Stimulated activated CD4-positive, alpha-beta T cell treated with anti-CD3 and anti-CD28 coated beads, TNF-alpha, amount 100 ng/mL, for 1 hour (primary cell): ENCODE measurements at regions not wholly inside any gene's neighbourhood (a gene's known extent, or its start where the extent isn't known, plus 50 kb on each side); places are given as distances from the start of the nearest gene placed in this dataset.

Experiments used
- DNase-seq, 3 donors: peaks; one replicate each; pipeline ENCODE4 v3.0.0-alpha.2; 2020; ENCODE audit warnings: low read depth in 3 of 3, low spot score in 1 of 3

GRCh38 chr3:59160133-59160746, 110.4 kb upstream of the CFAP20DC start:
- DNase-seq, result no peak

DNA sequence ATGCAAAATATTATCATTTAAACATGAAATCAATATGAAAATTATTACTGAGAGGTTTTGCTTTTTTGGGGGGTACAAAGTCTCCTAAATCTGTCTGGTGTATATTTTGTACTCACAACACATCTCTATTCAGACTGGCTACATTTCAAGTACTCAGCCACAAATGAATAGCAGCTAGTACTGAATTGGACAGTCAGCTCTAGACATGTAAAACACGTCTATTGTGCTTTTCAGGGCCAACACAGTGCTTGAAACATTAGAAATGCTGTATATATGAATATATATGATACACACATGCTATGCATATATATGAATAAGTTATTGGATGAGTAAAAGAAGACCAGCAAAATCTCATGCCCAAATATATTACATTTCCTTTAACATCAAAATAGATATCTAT, 103.8 kb upstream of the CFAP20DC start:
- DNase-seq, result no peak

DNA sequence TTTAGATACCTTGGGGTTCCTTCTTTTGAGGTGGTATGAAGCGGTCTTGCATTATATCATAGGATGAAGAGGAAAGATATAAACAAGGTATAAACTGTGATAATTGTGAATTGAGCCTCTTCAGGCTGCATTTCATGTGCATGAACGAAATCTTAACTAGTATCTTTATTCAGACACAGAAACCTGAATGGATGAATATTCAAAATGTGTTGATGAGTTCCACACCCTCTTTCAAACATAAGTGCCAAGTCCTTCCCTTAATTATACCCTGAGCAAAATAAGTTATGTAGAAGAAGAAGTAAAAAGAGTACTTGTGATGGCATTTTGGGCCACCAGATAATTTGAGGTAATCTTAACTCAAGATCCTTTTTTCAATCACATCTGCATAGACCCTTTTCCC, 103.1 kb upstream of the CFAP20DC start:
- no peak for DNase-seq

DNA sequence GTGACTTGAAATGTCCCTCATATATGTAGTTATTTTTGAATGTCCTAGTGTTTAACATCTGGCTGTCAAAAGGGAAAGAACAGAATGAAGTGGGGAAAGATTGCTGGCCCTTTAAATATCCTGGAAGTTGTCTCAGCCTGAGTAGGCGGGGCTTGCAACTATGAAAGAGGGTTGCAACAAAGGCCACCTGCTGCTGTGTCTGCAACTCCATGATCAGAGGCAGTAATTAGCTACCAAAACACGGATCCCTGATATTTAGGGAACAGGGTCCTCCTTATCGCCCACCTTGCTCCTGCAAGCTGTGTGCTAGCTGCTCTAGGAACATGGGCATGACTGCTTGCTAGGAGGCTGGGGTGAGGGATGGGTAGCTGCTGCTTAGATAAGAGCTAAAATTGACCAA, 100.2 kb upstream of the CFAP20DC start:
- no peak for DNase-seq

- DNase-seq, result no peak
These were observed 99.3 kb upstream of the CFAP20DC start for GRCh38 chr3:59149166-59149565.

GRCh38 chr3:59143447-59143846, 93.6 kb upstream of the CFAP20DC start:
- DNase-seq, result no peak

DNA sequence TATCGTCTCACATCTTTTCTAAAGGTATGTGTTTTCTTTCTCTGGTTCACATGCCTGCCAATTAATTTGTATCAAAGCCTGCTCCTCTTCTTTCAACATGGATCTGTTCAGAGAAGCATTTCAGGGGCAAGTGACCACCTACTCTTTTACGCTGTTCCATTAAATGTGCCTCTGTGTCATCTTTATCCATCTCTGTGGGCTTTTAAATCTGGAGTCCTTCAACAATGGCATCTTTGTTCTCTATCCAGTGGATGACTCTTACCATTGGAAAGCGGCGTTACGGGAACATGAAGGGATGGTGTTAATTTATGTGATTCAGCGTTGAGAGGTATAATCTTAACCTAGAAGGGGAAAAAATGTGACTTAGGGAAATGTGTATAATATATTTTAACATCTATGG, 92.7 kb upstream of the CFAP20DC start:
- no peak for DNase-seq

DNA sequence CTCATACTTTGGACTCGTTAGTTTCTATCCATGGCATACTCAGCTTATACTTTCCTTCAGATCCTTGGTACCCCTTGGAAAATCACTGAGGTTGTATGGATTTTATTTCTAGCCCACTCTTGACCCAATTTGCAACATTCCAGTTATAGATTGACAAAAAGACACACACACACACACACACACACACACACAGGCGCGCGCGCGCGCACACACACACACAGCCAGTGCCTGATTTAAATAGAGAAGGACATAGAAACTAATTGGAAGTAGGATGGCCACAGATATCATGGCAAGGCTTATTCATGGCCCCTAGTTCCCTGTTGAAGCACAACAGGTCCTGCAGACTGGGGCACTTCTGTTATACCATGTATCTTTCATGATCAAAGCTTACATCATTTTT, 89.1 kb upstream of the CFAP20DC start:
- no peak for DNase-seq

DNA sequence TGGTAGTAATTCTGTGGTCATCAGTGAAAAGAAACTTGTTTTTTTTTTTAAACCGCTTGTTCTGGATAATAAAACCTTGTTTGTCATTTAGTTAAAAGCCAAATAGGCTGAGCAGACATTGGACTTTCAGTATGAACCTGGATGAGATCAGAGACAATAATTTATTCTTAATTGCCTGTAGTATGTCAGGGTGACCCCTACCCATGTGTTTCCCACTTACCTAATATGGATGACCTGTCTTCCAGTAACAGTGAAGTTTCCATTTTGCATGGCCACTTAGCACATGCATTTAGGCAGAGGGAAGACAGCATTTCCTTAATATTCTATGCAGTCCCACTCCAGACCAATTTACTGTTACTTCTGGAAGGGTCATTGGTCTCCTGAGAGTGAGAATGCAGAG, 87.6 kb upstream of the CFAP20DC start:
- DNase-seq, result no peak

DNA sequence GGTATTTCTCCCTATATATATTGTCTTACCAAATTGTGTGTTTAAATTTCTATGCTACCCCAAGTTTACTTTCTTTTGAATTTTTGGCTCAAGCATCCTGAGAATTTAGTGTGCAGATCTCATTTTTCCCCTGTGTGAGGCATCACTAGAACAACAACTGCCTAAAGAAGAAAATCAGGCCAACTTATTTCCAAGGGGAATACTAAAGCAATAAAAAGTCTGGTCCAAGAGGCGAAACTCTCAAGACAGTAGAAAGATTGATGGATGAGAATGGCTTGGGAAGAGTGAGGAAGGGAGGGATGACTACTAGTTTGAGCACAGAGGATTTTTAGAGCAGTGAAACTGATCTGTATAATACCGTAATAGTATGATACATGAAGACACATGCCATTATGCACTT, 86.3 kb upstream of the CFAP20DC start:
- no peak for DNase-seq

GRCh38 chr3:59135096-59135495, 85.3 kb upstream of the CFAP20DC start:
- DNase-seq, result no peak

- DNase-seq, result no peak
These were observed 83.5 kb upstream of the CFAP20DC start for GRCh38 chr3:59133311-59133710.

DNA sequence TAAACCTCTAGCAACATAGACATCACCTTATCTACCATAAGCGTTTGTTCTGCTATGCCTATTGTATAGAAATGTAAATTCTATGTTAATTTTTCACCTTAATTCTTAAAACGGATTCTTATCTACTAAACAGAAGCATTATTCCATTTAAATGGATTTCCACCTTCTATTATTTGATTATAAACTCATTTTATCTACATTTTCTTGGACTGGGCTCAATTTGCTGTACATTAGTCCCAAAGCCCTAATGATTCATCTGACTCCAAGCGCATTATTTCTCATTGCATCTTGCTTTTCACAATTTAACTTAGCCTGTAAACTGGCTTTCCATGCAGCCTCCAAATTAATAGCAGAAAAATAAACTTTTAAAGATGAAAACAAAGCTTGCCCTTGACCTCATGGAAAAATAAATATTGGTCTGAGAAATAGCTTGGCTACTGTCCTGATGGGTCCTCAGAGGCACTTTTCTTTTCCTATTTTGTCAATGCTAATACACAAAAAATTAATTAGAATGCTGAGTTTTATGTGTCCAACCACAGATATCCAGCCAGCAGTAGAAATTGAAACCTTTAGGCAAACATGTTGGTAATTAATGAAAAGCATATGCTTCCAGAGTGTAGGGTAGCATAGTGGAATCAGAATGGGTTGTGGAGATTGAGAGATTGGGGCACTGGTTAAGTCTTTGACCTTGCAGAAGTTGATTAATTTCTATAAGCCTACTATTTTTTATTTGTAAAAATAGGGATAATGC, 81.4 kb upstream of the CFAP20DC start:
- DNase-seq, result no peak

DNA sequence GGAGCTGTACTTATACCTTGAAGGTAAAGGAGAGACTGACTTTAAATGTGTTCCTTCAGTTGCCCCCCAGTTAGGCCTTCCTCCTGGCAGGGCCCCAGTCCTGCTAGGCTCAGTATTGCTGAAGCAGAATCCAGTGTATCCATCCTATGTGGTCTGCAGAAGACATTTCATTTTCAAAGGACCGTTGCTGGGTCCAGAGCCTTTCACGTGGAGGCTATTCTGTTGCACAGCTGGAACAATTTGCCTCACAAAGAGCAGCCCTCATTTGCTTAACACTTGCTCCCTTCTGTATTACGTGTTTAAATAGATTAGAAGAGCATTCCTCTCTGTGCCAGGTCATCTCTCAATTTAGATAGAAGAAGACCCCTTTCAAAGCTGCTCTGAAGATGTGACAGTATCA, 78.9 kb upstream of the CFAP20DC start:
- no peak for DNase-seq

- no peak for DNase-seq
These were observed 77.2 kb upstream of the CFAP20DC start for GRCh38 chr3:59127071-59127470.

DNA sequence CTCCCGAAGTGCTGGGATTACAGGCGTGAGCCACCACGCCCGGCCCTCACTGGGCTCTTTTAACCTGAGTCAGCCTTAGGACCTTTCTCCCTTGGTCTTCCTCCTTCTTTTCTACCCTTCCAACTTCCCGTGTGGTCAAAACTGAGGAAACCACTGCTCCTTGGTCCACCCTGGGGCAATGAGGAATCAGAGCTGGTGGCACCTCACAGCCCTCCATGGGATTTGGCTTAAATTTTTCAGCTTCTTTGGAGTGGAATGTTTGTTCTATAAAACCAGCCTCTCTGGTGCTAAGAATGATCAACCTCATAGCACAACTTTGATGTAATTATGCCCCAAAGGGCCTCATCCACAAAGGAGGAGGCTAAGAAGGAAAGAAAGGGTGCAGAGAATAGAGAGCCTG, 76.6 kb upstream of the CFAP20DC start:
- DNase-seq, result no peak

- no peak for DNase-seq
These were observed 71.7 kb upstream of the CFAP20DC start for GRCh38 chr3:59121346-59122144.

DNA sequence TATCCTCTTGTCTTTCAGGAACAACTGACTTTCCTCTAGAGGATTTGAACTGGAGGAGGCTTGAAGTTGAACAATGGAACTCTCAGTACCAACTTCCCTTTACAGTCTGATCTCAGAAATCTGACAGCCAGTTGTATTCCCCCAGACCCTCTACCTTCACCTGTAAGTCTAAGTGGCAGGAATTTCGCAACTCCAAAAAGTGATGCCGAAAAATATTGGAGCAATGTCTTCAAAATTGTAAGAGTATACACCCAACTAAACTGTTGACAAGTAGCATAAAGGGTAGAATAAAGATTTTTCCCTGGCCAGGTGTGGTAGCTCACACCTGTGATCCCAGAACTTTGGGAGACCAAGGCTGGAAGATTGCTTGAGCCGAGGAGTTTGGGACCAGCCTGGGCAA, 69.1 kb upstream of the CFAP20DC start:
- no peak for DNase-seq

DNA sequence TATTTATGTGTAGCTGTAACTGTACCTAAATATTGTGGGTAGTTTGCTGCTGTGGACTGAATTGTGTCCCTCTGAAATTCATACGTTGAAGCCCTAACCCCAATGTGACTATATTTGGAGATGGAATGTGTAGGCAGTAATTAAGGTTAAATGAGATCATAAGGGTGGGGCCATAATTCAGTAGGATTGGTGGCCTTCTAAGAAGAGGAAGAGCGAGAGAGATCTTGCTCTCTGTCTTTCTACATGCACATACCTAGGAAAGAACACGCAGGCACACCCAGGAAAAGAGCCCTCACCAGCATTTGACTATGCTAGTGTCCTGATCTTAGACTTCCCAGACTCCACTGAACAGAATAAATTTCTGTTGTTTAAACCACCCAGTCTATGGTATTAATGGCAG, 67.6 kb upstream of the CFAP20DC start:
- no peak for DNase-seq

DNA sequence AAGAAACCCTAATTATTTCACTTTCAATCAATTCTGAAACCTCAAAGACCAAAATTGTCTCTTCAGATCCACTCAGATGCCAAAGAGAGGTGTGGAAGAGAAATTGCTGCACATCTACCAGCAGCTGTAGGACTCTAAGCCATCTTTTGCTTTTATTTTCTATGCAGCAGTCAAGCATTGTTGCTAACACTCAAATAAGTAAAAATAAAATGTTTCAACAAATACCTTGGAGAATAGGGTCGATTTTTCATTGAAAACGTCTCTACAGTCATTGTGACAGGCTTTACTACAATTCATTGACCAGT, 66.4 kb upstream of the CFAP20DC start:
- no peak for DNase-seq

- DNase-seq, result no peak
These were observed 65.8 kb upstream of the CFAP20DC start for GRCh38 chr3:59115364-59116232.
